Esophagus squamous epithelium (tissue), 5 donors: ENCODE measurements at regions not wholly inside any gene's neighbourhood (a gene's known extent, or its start where the extent isn't known, plus 50 kb on each side); places are given as distances from the start of the nearest gene placed in this dataset.

Source experiments
- DNase-seq: peaks from one replicate; lab custom pipeline; 2025; lab: John Stamatoyannopoulos, UW
- H3K27ac ChIP-seq, 4 donors: fragments of 200-600 bp; sonication (generic); one replicate each; pipeline ENCODE4 v1.5.1; 2016 to 2019; ENCODE audit warnings: mild to moderate bottlenecking in 1 of 4
- H3K27me3 ChIP-seq, 4 donors: fragments of 200-600 bp; sonication (generic); 1 replicate in 3 of 4; 2 replicates in 1 of 4; pipeline versions ENCODE4 v1.5.1 to v1.6.0; 2017 to 2021; ENCODE audit warnings: antibody characterized with exemption in 1 of 4
- H3K36me3 ChIP-seq, 3 donors: fragments of 200-600 bp; sonication (generic); one replicate each; pipeline ENCODE4 v1.5.1; 2016 to 2019
- H3K4me1 ChIP-seq, 3 donors: fragments of 200-600 bp; sonication (generic); one replicate each; pipeline ENCODE4 v1.5.1; 2017 to 2019
- H3K4me3 ChIP-seq, 4 donors: fragments of 200-600 bp; sonication (generic); 1 replicate in 3 of 4; 2 replicates in 1 of 4; pipeline ENCODE4 v1.5.1; 2016 to 2019; ENCODE audit warnings: mild to moderate bottlenecking in 2 of 4, moderate library complexity in 1 of 4
- H3K9me3 ChIP-seq, 3 donors: fragments of 200-600 bp; sonication (generic); one replicate each; pipeline ENCODE4 v1.5.1; 2016 to 2019
- POLR2A ChIP-seq, 4 donors: fragments of 450-650 bp; IDR thresholded peaks; one replicate each; pipeline ENCODE4 v1.6.1; 2017; ENCODE audit warnings: antibody characterized with exemption in 4 of 4, mild to moderate bottlenecking in 4 of 4, moderate library complexity in 3 of 4
- WGBS, 2 donors: methylation state at CpG; one replicate each; pipeline ENCODE4 v1.1.5; 2018; 5-methylcytosine and 5-hydroxymethylcytosine counted together
- intact Hi-C: fragments of 100-400 bp; cut with DNase I; formaldehyde crosslinking; loops from one replicate; pipeline ENCODE4 v1.15.0; 2022
- TF ChIP-seq, protein P1 (sequence below), 6 experiments: fragments of 450-650 bp in 4 of 6; fragments of 200-600 bp in 2 of 6; sonication (generic) in 2 of 6; IDR thresholded peaks; one replicate each; pipeline ENCODE4 v1.5.1; 2016 to 2019; ENCODE audit warnings: antibody characterized with exemption in 6 of 6, mild to moderate bottlenecking in 4 of 6, moderate library complexity in 4 of 6
- donor health status: DM: yes; HTN: yes; CAD: no.

DNA sequence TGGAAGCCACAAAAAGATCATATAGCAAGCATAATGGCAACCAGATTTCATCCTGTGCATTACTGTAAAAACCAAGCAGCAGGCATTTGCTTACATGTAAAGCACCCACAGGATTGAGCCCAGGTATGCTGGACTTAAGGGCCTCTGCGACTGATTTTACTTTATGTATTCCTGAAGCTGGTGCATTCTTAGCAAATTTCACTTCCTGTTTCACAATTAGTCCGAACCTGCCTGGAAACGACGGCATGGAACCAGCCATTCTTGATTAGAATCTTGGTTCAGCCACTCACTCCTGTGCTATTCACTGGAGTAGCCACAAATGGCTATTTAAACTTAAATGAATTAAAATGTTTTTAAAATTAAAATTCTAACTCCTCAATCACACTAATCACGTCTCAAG, 239.2 kb downstream of the NUAK1 start:
- no peaks in the 10 kb centered on the region for H3K36me3 ChIP-seq
- intact Hi-C loops, result no loop called here

DNA sequence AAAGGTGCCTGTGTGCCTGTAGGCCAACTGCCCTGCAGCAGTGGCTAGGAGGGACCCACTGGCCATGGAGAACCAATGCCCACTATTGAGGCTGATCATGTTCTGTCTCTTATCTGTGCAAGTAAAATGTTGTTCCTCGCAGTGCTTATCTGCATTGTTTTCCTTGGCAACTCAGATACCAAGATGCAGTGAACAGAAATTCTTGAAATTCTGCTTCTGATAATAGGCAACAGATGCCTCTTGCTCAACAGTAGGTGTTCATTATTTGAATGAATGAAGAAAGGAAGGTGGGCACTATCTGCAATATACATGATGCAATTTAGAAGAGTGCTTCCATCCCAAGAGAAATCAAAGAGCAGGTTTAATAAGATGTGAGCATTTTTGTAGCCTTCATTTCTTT, 232.2 kb downstream of the NUAK1 start:
- Histone ChIP-seq H3K4me3 (no peak overlapping the region), H3K36me3 (no peaks in the 10 kb centered on the region), H3K27ac (no peak overlapping the region), H3K27me3 (no peaks in the 10 kb centered on the region), H3K9me3 (no peaks in the 10 kb centered on the region), H3K4me1 (no peaks in the 10 kb centered on the region)
- DNase-seq, result no peak
- no peak for TF ChIP-seq POLR2A (IDR thresholded peaks at IDR 0.05)
- TF ChIP-seq, protein P1, sequence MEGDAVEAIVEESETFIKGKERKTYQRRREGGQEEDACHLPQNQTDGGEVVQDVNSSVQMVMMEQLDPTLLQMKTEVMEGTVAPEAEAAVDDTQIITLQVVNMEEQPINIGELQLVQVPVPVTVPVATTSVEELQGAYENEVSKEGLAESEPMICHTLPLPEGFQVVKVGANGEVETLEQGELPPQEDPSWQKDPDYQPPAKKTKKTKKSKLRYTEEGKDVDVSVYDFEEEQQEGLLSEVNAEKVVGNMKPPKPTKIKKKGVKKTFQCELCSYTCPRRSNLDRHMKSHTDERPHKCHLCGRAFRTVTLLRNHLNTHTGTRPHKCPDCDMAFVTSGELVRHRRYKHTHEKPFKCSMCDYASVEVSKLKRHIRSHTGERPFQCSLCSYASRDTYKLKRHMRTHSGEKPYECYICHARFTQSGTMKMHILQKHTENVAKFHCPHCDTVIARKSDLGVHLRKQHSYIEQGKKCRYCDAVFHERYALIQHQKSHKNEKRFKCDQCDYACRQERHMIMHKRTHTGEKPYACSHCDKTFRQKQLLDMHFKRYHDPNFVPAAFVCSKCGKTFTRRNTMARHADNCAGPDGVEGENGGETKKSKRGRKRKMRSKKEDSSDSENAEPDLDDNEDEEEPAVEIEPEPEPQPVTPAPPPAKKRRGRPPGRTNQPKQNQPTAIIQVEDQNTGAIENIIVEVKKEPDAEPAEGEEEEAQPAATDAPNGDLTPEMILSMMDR (IDR thresholded peaks at IDR 0.05), result no peak
- WGBS, 2 donors, result 88 to 100% methylated on average over 1 of the region's 1 CpG
- intact Hi-C loops, result no loop called here

More for the DNA sequence above, 239.2 kb downstream of the NUAK1 start:
- Histone ChIP-seq H3K9me3 (no peaks in the 10 kb centered on the region), H3K4me1 (peaks cover 0 to 31% (median 0%) of the 10 kb centered on the region in 3 donors), H3K27me3 (no peaks in the 10 kb centered on the region), H3K4me3 (no peak overlapping the region), H3K27ac (no peak overlapping the region)
- WGBS, 2 donors, result 64 to 79% methylated on average over 5 of the region's 5 CpGs
- DNase-seq, result no peak
- TF ChIP-seq, protein P1 (IDR thresholded peaks at IDR 0.05), result no peak
- no peak for TF ChIP-seq POLR2A (IDR thresholded peaks at IDR 0.05)

DNA sequence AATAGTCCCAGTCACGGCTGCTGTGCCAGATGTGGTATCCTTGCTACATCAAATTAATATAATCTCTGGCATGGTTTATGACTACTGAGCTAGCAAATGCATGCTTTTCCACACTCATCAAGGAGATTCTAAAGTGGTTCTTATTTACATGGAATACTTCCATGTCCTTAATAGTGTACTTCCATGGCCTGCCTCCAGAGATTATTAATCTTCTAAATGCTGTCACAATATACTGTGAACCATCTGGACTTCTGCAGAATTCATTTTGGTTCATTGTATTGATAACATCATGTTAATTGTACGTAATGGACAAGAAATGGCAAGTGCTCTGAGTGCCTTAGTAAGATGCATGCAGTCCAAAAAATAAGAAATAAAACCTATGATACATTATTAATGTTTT, 230.8 kb downstream of the NUAK1 start:
- WGBS, 2 donors, result 52 to 63% methylated on average over 2 of the region's 2 CpGs
- Histone ChIP-seq H3K4me1 (no peaks in the 10 kb centered on the region), H3K4me3 (no peak overlapping the region), H3K27me3 (no peaks in the 10 kb centered on the region), H3K36me3 (no peaks in the 10 kb centered on the region), H3K27ac (no peak overlapping the region), H3K9me3 (no peaks in the 10 kb centered on the region)
- TF ChIP-seq, protein P1 (IDR thresholded peaks at IDR 0.05), result no peak
- no peak for TF ChIP-seq POLR2A (IDR thresholded peaks at IDR 0.05)
- intact Hi-C loops, result no loop called here
- no peak for DNase-seq

DNA sequence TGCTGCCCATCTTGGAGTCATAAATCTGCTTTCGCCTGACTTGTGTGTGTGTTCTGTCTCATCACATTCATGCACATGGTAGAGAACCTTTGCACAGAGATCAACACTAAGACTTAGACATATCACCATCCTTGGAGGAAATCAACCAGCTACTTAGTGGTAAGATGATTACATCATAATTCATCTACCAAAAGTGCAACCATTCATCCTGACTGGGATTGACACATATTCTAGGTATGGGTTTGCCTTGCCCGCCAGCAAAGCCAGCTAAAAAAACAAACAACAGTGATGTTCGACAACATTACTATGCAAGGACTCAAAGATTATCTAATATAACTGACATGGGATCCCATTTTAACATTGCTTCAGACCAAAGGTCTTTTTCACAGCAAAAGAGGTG, 228.7 kb downstream of the NUAK1 start:
- H3K4me1 ChIP-seq, result no peaks in the 10 kb centered on the region
- H3K36me3 ChIP-seq, result no peaks in the 10 kb centered on the region
- no peak overlapping the region for H3K27ac ChIP-seq
- H3K9me3 ChIP-seq, result no peaks in the 10 kb centered on the region
- no peak for DNase-seq
- no peaks in the 10 kb centered on the region for H3K27me3 ChIP-seq
- no peak overlapping the region for H3K4me3 ChIP-seq
- WGBS, 2 donors, result 86 to 89% methylated on average over 3 of the region's 3 CpGs
- intact Hi-C loops, result no loop called here
- no peak for TF ChIP-seq POLR2A (IDR thresholded peaks at IDR 0.05)
- TF ChIP-seq, protein P1 (IDR thresholded peaks at IDR 0.05), result no peak

DNA sequence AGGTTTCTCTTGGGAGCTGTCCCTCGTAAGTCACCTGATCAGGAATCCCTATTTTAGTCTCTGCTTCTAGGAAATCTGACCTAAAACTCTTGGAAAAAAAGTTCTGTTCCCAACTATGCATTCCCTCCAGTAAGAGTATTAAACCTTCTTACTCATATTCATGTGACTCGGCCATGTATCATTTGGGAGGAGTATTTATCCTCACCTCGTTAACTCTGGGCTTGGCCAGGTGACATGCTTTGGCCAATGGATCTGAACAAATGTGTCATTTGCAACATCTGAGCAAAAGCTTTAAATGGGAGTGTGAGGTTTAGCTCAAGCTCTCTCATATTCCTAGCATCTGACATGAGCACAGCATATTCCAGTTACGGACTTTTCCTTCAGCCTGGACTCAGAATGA, 226.8 kb downstream of the NUAK1 start:
- no peaks in the 10 kb centered on the region for H3K9me3 ChIP-seq
- H3K27ac ChIP-seq, result no peak overlapping the region
- H3K4me3 ChIP-seq, result no peak overlapping the region
- WGBS, 2 donors, result 61 to 64% methylated on average over 3 to 4 of the region's 4 CpGs
- no peaks in the 10 kb centered on the region for H3K36me3 ChIP-seq
- no peak for DNase-seq
- TF ChIP-seq POLR2A (IDR thresholded peaks at IDR 0.05), result no peak
- TF ChIP-seq, protein P1 (IDR thresholded peaks at IDR 0.05), result no peak
- intact Hi-C loops, result no loop called here
- no peaks in the 10 kb centered on the region for H3K27me3 ChIP-seq
- H3K4me1 ChIP-seq, result no peaks in the 10 kb centered on the region
